ENCODE measurements at regions not wholly inside any gene's neighbourhood (a gene's known extent, or its start where the extent isn't known, plus 50 kb on each side); places are given as distances from the start of the nearest gene placed in this dataset.

- TF ChIP-seq CTCF (IDR thresholded peaks at IDR 0.05; ENCODE audit: low read depth, low read length, missing input control) (no peak), ATF3 (IDR thresholded peaks at IDR 0.05) (no peak), ZBTB33 (IDR thresholded peaks at IDR 0.05) (no peak), REST (IDR thresholded peaks at IDR 0.05) (no peak), FOXA1 (IDR thresholded peaks at IDR 0.05) (no peak), MAX (IDR thresholded peaks at IDR 0.05) (no peak), TAF1 (conservative IDR thresholded peaks at IDR 0.05) (no peak), EGR1 (IDR thresholded peaks at IDR 0.05; ENCODE audit: low read depth in 2 of 2) (no peak), SP1 (IDR thresholded peaks at IDR 0.05) (no peak), HNF4G (IDR thresholded peaks at IDR 0.05) (no peak)
Measured at GRCh38 chr3:102037791-102038190, 188.5 kb downstream of the NFKBIZ start.
